Stimulated activated CD8-positive, alpha-beta memory T cell treated with anti-CD3 and anti-CD28 coated beads, Interleukin-15, amount 100 ng/mL, for 48 hours (primary cell): ENCODE measurements at regions not wholly inside any gene's neighbourhood (a gene's known extent, or its start where the extent isn't known, plus 50 kb on each side); places are given as distances from the start of the nearest gene placed in this dataset.
"Not testable (repeated sequence)": the region's sequence is repeated elsewhere in the genome, so short reads cannot be mapped to it uniquely, and the experiment has no call there.

Source experiments
- DNase-seq, 2 donors: peaks; one replicate each; pipeline ENCODE4 v3.0.0-alpha.2; 2020; ENCODE audit warnings: low read depth in 2 of 2

- no peak for DNase-seq
Measured at GRCh38 chr3:94331831-94332230, 269.0 kb downstream of the NSUN3 start.

GRCh38 chr3:94336046-94336753 lies 273.3 kb downstream of the NSUN3 start:
- no peak for DNase-seq

GRCh38 chr3:94345101-94345500 lies 282.2 kb downstream of the NSUN3 start:
- DNase-seq = no peak

DNA sequence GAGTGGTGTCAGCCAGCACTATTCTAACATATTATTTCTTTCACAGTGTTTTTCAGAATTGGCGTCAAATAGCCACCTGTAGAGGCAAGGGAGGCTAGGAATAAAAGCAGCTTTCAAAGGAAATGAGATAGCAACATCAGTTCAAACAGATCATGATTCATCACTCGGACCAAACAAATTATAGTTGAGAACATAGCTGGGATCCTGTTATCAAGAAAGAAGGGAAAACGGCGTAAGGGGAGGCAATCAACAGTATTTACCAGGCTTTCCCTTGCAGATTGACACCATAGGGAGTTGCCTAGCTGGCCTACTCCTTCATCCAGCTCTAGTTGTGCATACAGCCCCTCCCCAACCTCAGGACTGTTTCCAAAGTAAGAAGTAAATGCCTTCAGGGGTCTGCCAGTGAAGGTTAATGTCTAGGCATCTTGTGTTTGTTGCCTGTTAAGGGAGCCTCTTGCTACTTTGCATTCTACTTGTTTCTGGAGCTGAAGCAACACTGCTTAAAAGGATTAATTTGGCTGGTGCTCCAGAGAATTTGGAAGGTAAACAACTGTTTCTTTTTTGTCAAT lies 286.5 kb downstream of the NSUN3 start:
- no peak for DNase-seq

- DNase-seq = no peak
Measured at GRCh38 chr3:94356581-94356980, 293.7 kb downstream of the NSUN3 start.

DNA sequence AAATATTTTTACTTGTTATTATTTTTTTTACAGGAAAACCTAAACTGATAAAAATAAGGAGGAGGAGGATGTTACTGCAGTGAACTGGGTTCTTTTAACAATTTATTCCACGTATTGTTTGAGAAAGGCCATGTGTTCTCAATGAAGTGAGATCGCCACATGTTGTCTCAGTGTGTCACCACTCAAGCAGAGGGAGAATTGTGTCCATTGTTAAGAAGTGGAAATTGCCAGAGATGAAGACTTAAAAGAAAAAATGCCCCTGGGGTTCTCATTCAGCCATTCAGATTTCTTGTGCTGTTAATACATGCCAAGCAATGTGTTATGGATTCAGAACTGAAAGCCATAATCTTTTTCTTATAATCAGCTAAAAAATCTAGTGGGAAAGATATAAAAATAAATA lies 297.1 kb downstream of the NSUN3 start:
- DNase-seq = no peak

DNA sequence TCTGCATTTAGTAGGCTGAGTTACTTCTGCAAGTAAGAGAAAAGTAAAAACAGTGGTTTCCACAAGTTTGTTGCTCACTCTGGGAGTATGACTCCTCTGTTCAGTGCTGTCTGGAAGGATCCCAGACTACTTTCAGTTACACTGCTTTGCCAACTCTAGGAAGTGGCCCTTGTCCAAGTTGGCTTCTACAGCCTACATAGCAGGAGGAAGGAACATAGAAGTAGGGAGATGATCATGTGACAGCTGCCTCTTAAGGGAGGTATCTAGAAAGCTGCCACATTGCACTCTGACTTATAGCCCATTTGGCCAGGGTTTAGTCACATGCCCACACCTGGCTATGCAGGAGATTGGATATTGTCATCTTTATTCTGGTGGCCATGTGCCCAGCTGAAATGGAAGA lies 298.1 kb downstream of the NSUN3 start:
- DNase-seq = no peak

- no peak for DNase-seq
Measured at GRCh38 chr3:94362393-94362792, 299.5 kb downstream of the NSUN3 start.

DNA sequence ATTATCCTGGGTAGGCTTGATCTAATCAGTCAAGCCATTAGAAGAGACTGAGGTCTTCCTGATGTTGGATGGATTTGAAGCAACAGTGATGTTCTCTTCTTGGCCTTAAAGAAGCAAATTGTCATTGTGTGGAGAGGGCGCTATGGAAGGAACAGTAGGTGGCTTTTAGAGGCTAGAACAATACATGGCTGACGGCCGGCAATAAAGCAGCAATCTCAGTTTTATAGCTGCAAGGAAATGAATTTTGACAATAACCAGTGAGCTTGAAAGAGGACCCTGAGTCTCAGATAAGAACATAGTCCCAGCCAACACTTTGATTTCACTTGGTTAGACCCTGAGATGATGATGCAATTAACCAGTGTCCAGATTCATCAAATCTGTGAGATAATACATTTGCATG lies 302.1 kb downstream of the NSUN3 start:
- no peak for DNase-seq

GRCh38 chr3:94372026-94372425 lies 309.2 kb downstream of the NSUN3 start:
- DNase-seq = no peak

DNA sequence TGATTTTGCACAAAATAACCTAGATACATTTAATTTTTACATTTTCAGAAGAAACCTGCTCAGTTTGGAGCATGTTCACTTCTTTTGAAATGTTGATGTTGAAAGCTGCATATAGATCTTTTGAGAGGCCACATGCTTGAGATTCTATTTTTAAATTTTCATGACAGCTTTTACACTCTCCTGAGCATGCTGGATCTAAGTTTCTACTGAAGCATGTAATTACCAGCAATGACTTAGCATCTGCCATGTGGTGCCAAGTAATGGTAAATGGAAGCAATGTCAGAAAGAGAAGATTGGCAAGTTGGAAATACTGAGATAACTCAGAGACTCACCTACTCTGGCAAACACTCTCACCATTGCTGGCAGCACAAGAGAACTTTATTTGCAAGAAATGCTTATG lies 310.6 kb downstream of the NSUN3 start:
- DNase-seq = no peak

DNA sequence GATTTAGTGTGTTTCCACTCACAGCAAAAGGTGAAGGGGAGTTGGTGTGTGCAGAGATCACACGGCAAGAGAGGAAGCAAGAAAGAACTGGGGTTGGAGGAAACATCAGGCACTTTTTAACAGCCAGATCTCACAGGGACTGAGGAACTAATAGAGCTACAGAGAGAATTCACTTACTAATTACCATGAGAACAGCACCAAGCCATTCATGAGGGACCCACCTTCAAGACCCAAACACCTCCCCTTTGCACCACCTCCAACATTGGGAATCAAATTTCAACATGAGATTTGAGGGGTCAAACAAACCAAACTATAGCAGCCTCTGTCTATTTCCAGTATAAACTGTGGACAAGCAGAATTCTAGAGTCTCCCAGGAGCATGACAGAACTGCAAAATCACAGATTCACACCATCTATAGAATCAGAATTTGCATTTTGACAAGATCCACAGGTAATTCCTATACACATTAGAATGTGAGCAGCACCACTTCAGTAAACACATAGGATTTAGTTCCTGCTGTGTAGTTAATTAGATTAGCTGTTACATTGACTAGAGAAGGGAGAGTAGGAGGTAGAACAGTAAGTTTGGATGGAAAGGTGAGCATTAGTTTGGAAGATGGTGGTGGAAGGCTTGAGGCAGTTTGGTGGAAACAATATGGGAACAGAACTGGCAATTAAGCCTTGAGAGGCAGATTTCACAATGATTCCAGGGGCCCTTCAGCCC lies 311.7 kb downstream of the NSUN3 start:
- no peak for DNase-seq

DNA sequence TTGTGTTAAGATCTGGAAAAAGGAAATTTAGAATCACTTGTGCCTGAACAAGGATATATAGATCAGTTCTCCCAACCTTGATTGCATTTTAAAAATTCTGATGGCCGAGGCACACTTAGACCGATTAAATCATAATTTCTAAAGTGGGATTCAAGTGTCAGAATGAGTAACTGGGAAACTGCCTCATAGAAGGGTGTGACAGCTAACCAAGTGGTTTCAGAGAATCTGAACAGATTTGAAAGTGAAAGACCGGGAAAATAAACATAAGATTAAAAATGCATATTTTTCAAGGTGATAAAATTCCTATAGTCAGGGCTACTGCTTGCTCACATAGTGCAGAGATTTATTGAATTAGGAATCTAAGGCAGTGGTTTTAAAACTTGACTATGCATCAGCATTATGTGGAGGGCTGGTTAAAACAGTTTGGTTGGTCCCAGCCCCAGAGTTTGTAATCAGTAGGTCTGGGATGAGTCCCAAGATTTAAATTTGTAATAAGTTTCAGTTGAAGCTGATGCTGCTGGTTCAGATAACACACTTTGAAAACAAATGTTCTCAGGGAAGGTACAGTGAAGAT lies 314.3 kb downstream of the NSUN3 start:
- not testable (repeated sequence) for DNase-seq

DNA sequence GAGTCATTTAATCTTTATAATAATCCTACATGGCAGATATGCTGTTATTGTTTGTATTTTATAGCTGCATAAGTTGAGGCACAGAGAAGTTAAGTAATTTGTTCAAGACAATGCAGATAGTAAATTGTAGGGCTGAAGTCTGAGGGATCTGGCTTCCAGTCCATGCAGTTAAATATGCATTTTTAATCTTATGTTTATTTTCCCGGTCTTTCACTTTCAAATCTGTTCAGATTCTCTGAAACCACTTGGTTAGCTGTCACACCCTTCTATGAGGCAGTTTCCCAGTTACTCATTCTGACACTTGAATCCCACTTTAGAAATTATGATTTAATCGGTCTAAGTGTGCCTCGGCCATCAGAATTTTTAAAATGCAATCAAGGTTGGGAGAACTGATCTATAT lies 315.0 kb downstream of the NSUN3 start:
- DNase-seq = not testable (repeated sequence)

- no peak for DNase-seq
Measured at GRCh38 chr3:94378322-94378721, 315.5 kb downstream of the NSUN3 start.

DNA sequence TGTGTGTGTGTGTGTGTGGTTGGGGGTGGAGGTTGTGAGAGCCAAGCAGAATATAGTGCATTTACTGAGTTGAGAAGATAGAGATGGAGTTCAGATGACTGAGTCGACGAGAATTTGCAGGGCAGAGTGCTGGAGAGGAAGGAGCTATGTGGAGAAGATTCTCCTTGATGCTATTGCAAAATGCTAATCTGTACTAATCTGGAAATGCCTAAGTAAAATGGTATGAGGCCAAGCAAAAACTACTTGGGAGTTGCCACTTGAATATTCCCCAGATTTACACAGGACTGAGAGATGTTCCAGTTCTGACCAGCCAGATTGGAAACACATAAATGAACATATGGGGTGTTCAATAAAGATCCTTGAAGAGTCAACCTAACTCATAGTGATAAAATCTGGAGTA lies 316.4 kb downstream of the NSUN3 start:
- no peak for DNase-seq

DNA sequence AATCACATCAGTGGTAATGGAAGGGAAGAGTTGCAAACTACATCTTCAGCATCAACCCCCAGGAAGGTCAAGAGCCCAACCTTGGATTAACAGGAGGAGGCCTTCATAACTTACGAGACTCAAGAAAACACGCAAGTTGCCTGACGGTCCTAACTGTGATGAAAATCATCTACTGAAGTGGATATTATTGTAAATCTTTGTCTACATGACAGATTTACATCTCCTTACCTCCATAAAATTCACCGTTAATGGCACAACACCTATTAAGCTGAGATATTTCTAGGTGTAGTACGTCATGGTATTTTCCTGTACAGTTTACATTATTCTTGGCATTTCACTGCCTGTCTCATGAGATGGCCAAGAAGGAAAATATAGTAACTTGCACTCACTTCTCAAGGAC lies 332.0 kb downstream of the NSUN3 start:
- DNase-seq = no peak

DNA sequence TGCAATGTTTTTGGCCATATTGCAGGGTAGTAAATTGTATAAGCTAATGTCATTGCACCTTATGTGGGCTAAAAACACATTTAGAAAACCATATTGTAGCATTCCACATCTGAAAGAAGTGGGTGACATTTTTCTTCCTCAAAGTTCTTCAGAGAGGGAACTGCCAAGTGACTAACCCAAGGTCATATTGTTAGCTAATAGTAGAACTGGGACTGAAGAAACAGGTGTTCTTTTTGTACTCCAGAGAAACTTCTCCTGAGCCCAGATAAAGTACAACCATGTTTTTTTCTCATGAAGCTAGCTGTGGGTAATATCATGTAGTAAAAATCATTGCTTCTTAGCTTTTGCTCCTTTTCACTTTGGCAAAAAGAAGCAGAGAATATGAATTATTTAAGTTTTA lies 333.0 kb downstream of the NSUN3 start:
- no peak for DNase-seq

DNA sequence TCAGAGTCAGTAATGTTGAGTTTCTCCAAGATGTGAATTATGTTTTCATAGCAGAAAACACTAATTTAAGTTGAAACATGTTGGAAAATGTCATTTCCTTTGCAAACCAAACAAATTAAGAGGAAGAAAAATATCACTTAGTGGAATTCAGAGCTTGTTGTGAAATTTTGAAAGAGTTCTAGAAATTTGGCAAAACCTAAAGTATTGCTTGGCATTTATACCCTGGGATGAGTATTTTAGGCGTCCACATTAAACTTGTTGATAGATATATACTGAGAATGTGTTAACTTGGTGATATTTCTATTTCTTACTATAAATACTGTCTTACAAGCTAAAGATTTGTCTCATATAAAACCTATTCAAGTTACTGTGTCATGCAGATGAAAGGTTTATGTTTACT lies 335.2 kb downstream of the NSUN3 start:
- DNase-seq = no peak

- no peak for DNase-seq
Measured at GRCh38 chr3:94401466-94401865, 338.6 kb downstream of the NSUN3 start.

GRCh38 chr3:94402126-94402525 lies 339.3 kb downstream of the NSUN3 start:
- DNase-seq = no peak

- DNase-seq = no peak
Measured at GRCh38 chr3:94405258-94406035, 342.6 kb downstream of the NSUN3 start.
